IMR-90 (cell line): ENCODE measurements at regions not wholly inside any gene's neighbourhood (a gene's known extent, or its start where the extent isn't known, plus 50 kb on each side); places are given as distances from the start of the nearest gene placed in this dataset.

Experiments
- ATAC-seq: fragments of 200-7000 bp; cut with Tn5 transposase; 2 replicates; pipeline ENCODE4 v1.9.1; 2020; ENCODE audit warnings: low read depth, mild to moderate bottlenecking, moderate library complexity
- BruUV-seq: library from RNA; stranded (reverse); fragments of 400-500 nt; replicated peaks from 2 replicates; lab custom pipeline; 2021; lab: Mats Ljungman, UMichigan
- CTCF ChIA-PET: fragments of 300-600 bp; formaldehyde crosslinking; extraction: SDS; loops from one replicate; lab custom pipeline; 2021; ENCODE audit warnings: antibody characterized with exemption; lab: Yijun Ruan, JAX
- POLR2A ChIA-PET: fragments of 300-600 bp; sonication (Branson Sonifier 250); formaldehyde crosslinking; loops from one replicate; lab custom pipeline; 2022; ENCODE audit warnings: antibody characterized with exemption; ENCODE audit not compliant: unreplicated experiment; lab: Charles Lee
- DNase-seq: peaks from one replicate; pipeline ENCODE4 v3.0.0; 2013
- H2AFZ ChIP-seq: replicated peaks from 2 replicates; pipeline ENCODE3; 2013; ENCODE audit warnings: low read length, mild to moderate bottlenecking; ENCODE audit not compliant: poor library complexity
- H2AK5ac ChIP-seq: 2 replicates; pipeline ENCODE4 v1.6.1; 2013; ENCODE audit warnings: low read depth, low read length, inconsistent platforms
- H2AK9ac ChIP-seq: replicated peaks from 2 replicates; pipeline ENCODE3; 2013; ENCODE audit warnings: mild to moderate bottlenecking, low read depth, low read length, moderate library complexity; ENCODE audit not compliant: poor library complexity
- H2BK120ac ChIP-seq: 2 replicates; pipeline ENCODE4 v1.6.1; 2013; ENCODE audit warnings: low read depth, low read length, inconsistent platforms
- H2BK15ac ChIP-seq: 3 replicates; pipeline ENCODE4 v1.6.1; 2013; ENCODE audit warnings: low read depth, low read length, inconsistent platforms
- H2BK20ac ChIP-seq: 2 replicates; pipeline ENCODE4 v1.6.1; 2013; ENCODE audit warnings: low read depth, mild to moderate bottlenecking, inconsistent platforms, low read length, moderate library complexity
- H2BK5ac ChIP-seq: 2 replicates; pipeline ENCODE4 v1.6.1; 2013; ENCODE audit warnings: mild to moderate bottlenecking, low read depth, low read length, inconsistent platforms; ENCODE audit not compliant: poor library complexity, severe bottlenecking
- H3K14ac ChIP-seq: replicated peaks from 2 replicates; pipeline ENCODE4 v1.6.1; 2013; ENCODE audit warnings: low read depth, low read length, inconsistent platforms
- H3K18ac ChIP-seq: 2 replicates; pipeline ENCODE4 v1.6.1; 2013; ENCODE audit warnings: low read depth, low read length, control low read depth
- H3K23ac ChIP-seq: 2 replicates; pipeline ENCODE4 v1.6.1; 2013; ENCODE audit warnings: low read depth, low read length, inconsistent platforms
- H3K27ac ChIP-seq: 2 replicates; pipeline ENCODE4 v1.5.1; 2013; ENCODE audit warnings: mild to moderate bottlenecking, control low read depth, low read length; ENCODE audit not compliant: insufficient read depth
- H3K27me3 ChIP-seq: 2 replicates; pipeline ENCODE4 v1.6.1; 2013; ENCODE audit warnings: low read length; ENCODE audit not compliant: control insufficient read depth, insufficient read depth
- H3K36me3 ChIP-seq: 2 replicates; pipeline ENCODE4 v1.6.1; 2013; ENCODE audit warnings: low read length, mixed read lengths; ENCODE audit not compliant: control insufficient read depth, insufficient read depth
- H3K4ac ChIP-seq: 2 replicates; pipeline ENCODE4 v1.6.1; 2013; ENCODE audit warnings: low read depth, low read length, inconsistent platforms
- H3K4me1 ChIP-seq: 2 replicates; pipeline ENCODE4 v1.6.1; 2013; ENCODE audit warnings: low read length, mixed read lengths; ENCODE audit not compliant: control insufficient read depth, insufficient read depth
- H3K4me2 ChIP-seq: 2 replicates; pipeline ENCODE4 v1.6.1; 2013; ENCODE audit warnings: low read depth, mild to moderate bottlenecking, control low read depth, low read length, moderate library complexity
- H3K4me3 ChIP-seq: 2 replicates; pipeline ENCODE4 v1.5.1; 2013; ENCODE audit warnings: low read depth, mild to moderate bottlenecking, control low read depth, low read length, moderate library complexity; ENCODE audit not compliant: insufficient read depth
- H3K56ac ChIP-seq: 2 replicates; pipeline ENCODE4 v1.6.1; 2013; ENCODE audit warnings: low read length, inconsistent platforms; ENCODE audit not compliant: insufficient read depth; ENCODE audit errors: extremely low read depth
- H3K79me1 ChIP-seq, 2 experiments: 2 replicates each; pipeline ENCODE4 v1.6.1; 2013; ENCODE audit warnings: low read length in 2 of 2, inconsistent platforms in 1 of 2, low read depth in 1 of 2
- H3K9ac ChIP-seq: 2 replicates; pipeline ENCODE4 v1.6.1; 2013; ENCODE audit warnings: low read depth, low read length, control low read depth
- H3K9me1 ChIP-seq: 2 replicates; pipeline ENCODE4 v1.6.1; 2013; ENCODE audit warnings: low read length, inconsistent platforms; ENCODE audit not compliant: insufficient read depth
- H3K9me3 ChIP-seq: 2 replicates; pipeline ENCODE4 v1.6.1; 2013; ENCODE audit warnings: low read length; ENCODE audit not compliant: control insufficient read depth, insufficient read depth
- H4K20me1 ChIP-seq: 2 replicates; pipeline ENCODE4 v1.6.1; 2013; ENCODE audit warnings: low read length, inconsistent platforms; ENCODE audit not compliant: insufficient read depth
- H4K5ac ChIP-seq: 2 replicates; pipeline ENCODE4 v1.6.1; 2013; ENCODE audit warnings: mild to moderate bottlenecking, low read depth, low read length, control low read depth
- H4K8ac ChIP-seq, 2 experiments: 2 replicates each; pipeline ENCODE4 v1.6.1; 2013; ENCODE audit warnings: low read depth in 2 of 2, low read length in 2 of 2, control low read depth in 1 of 2, inconsistent platforms in 1 of 2
- H4K91ac ChIP-seq: 2 replicates; pipeline ENCODE4 v1.6.1; 2013; ENCODE audit warnings: low read depth, low read length, inconsistent platforms; ENCODE audit not compliant: insufficient read depth
- BHLHE40 ChIP-seq: fragments of 150-350 bp; IDR thresholded peaks from 2 replicates; pipeline ENCODE4 v1.6.1; 2016; ENCODE audit warnings: mild to moderate bottlenecking, low read depth, low read length
- CEBPB ChIP-seq: IDR thresholded peaks from 2 replicates; pipeline ENCODE4 v1.6.1; 2012; ENCODE audit warnings: low read depth, low read length, improper control_type of control experiment
- SMC3 ChIP-seq: fragments of 150-350 bp; IDR thresholded peaks from 2 replicates; pipeline ENCODE4 v1.6.1; 2016; ENCODE audit warnings: low read depth, mild to moderate bottlenecking, antibody characterized with exemption, low read length, moderate library complexity
- WGBS, 2 experiments: methylation state at CpG; one replicate each; pipeline versions ENCODE4 v1.1.5 to v1.1.7; 2013; ENCODE audit warnings: missing lambda C conversion rate in 2 of 2; ENCODE audit not compliant: insufficient read length in 1 of 2; ENCODE audit errors: extremely low coverage in 2 of 2; 5-methylcytosine and 5-hydroxymethylcytosine counted together
- dilution Hi-C: fragments of 300-500 bp; cut with HindIII; formaldehyde crosslinking; loops from one replicate; pipeline ENCODE4 v1.14.3; 2018; ENCODE audit warnings: low sequenced_read_pairs; ENCODE audit not compliant: unreplicated experiment
- in situ Hi-C: fragments of 300-500 bp; cut with MboI; formaldehyde crosslinking; loops from 3 replicates; pipeline ENCODE4 v1.14.3; 2019; ENCODE audit warnings: low sequenced_read_pairs, inconsistent platforms, mixed read lengths
- intact Hi-C: fragments of 100-400 bp; cut with micrococcal nuclease; formaldehyde crosslinking; loops from 2 replicates; pipeline ENCODE4 v1.10.0; 2022

GRCh38 chr14:100441271-100441947 lies 118.3 kb downstream of the SLC25A47 start:
- Histone ChIP-seq H3K27ac (no peak overlapping the region), H3K36me3 (no peaks in the 10 kb centered on the region), H2BK5ac (no peak overlapping the region), H3K9me1 (peaks cover 17% of the 10 kb centered on the region; the same call in 1 of the 2 replicates), H3K27me3 (no peaks in the 10 kb centered on the region), H3K9ac (no peak overlapping the region), H2BK15ac (no peak overlapping the region), H3K79me1 (peaks cover 7 to 51% of the 10 kb centered on the region in 2 experiments; a peak in 3 of 4 replicates), H4K5ac (no peak overlapping the region), H3K4me3 (no peak overlapping the region), H3K4me1 (peaks cover 29% of the 10 kb centered on the region), H3K4ac (no peak overlapping the region), H3K18ac (no peak overlapping the region), H3K4me2 (no peak overlapping the region), H4K8ac (no peak overlapping the region), H4K20me1 (peaks cover 31% of the 10 kb centered on the region), H2AFZ (no peak overlapping the region), H2AK5ac (peak overlapping the region; percentile 80; the same call in 1 of the 2 replicates), H3K14ac (no peak overlapping the region), H2BK120ac (no peak overlapping the region), H2BK20ac (no peak overlapping the region), H3K56ac (no peak overlapping the region), H3K23ac (no peak overlapping the region), H3K9me3 (no peaks in the 10 kb centered on the region), H4K91ac (no peak overlapping the region), H2AK9ac (no peak overlapping the region)
- BruUV-seq = no TSS peak
- dilution Hi-C loops (no loop called here), in situ Hi-C loops (no loop called here), intact Hi-C loops (no loop called here)
- DNase-seq (no peak), ATAC-seq (no peak)
- TF ChIP-seq SMC3 (no peak), CEBPB (no peak), BHLHE40 (no peak)
- ChIA-PET POLR2A (no interaction called here), CTCF (interaction anchor here (1.3 to 2.7 kb wide), 2 partner anchors 24 to 204 kb away, joined by 4 to 15 read pairs; no protein-coding TSS in a partner anchor)
- 100% methylated on average over 1 of the region's 6 CpGs; no CpG with 5 or more reads in 1 of the 2 experiments for WGBS, 2 experiments
